ENCODE measurements at regions not wholly inside any gene's neighbourhood (a gene's known extent, or its start where the extent isn't known, plus 50 kb on each side); places are given as distances from the start of the nearest gene placed in this dataset.

GRCh38 chr9:84456527-84456926, 116.0 kb upstream of the SLC28A3 start:
- no peak for DNase-seq

- DNase-seq: no peak
These were observed 120.1 kb upstream of the SLC28A3 start for GRCh38 chr9:84460695-84461094.

GRCh38 chr9:84463272-84463671, 122.7 kb upstream of the SLC28A3 start:
- DNase-seq: no peak

- no peak for DNase-seq
These were observed 126.2 kb upstream of the SLC28A3 start for GRCh38 chr9:84466580-84467285.

- DNase-seq: no peak
These were observed 131.3 kb upstream of the SLC28A3 start for GRCh38 chr9:84471816-84472215.

GRCh38 chr9:84478996-84479395, 138.4 kb upstream of the SLC28A3 start:
- DNase-seq: no peak

- DNase-seq: no peak
These were observed 139.5 kb upstream of the SLC28A3 start for GRCh38 chr9:84480071-84480470.

- DNase-seq: no peak
These were observed 140.7 kb upstream of the SLC28A3 start for GRCh38 chr9:84481231-84481630.

- DNase-seq: no peak
These were observed 141.2 kb upstream of the SLC28A3 start for GRCh38 chr9:84481636-84482218.

GRCh38 chr9:84482607-84483006, 142.0 kb upstream of the SLC28A3 start:
- no peak for DNase-seq

- DNase-seq: no peak
These were observed 143.6 kb upstream of the SLC28A3 start for GRCh38 chr9:84484172-84484571.

GRCh38 chr9:84485539-84485938, 145.0 kb upstream of the SLC28A3 start:
- no peak for DNase-seq

GRCh38 chr9:84486663-84487062, 146.1 kb upstream of the SLC28A3 start:
- no peak for DNase-seq

GRCh38 chr9:84490206-84490841, 149.8 kb upstream of the SLC28A3 start:
- DNase-seq: no peak

- no peak for DNase-seq
These were observed 150.3 kb upstream of the SLC28A3 start for GRCh38 chr9:84490842-84491325.

GRCh38 chr9:84492366-84493159, 152.0 kb upstream of the SLC28A3 start:
- DNase-seq: no peak

- no peak for DNase-seq
These were observed 152.9 kb upstream of the SLC28A3 start for GRCh38 chr9:84493284-84493947.

- no peak for DNase-seq
These were observed 159.5 kb upstream of the SLC28A3 start for GRCh38 chr9:84499969-84500582.

- no peak for DNase-seq
These were observed 160.3 kb upstream of the SLC28A3 start for GRCh38 chr9:84500826-84501225.

GRCh38 chr9:84501587-84501986, 161.0 kb upstream of the SLC28A3 start:
- no peak for DNase-seq

- peak in 1 of 2 donors; percentile 13 for DNase-seq
These were observed 161.5 kb upstream of the SLC28A3 start for GRCh38 chr9:84502066-84502465.

GRCh38 chr9:84504360-84504759, 163.8 kb upstream of the SLC28A3 start:
- no peak for DNase-seq

Data from inflammatory macrophage treated with lipopolysaccharide for 1 hour (primary cell).